GM12892 (cell line): ENCODE measurements at regions not wholly inside any gene's neighbourhood (a gene's known extent, or its start where the extent isn't known, plus 50 kb on each side); places are given as distances from the start of the nearest gene placed in this dataset.

Source experiments
- DNase-seq: peaks from one replicate; pipeline ENCODE4 v3.0.0; 2011; ENCODE audit not compliant: insufficient read length
- FAIRE-seq: peaks from 2 replicates; lab custom pipeline; 2011; peaks lifted over from hg19 to GRCh38; lab: Jason Lieb, UNC
- POLR2A ChIP-seq: IDR thresholded peaks from 2 replicates; pipeline ENCODE4 v1.6.1; 2011; ENCODE audit warnings: low read depth, low read length, control low read depth
- POLR2AphosphoS5 ChIP-seq: IDR thresholded peaks from 2 replicates; pipeline ENCODE4 v1.6.1; 2011; ENCODE audit warnings: low read depth, low read length, control low read depth
- TAF1 ChIP-seq: IDR thresholded peaks from 2 replicates; pipeline ENCODE4 v1.6.1; 2011; ENCODE audit warnings: low read depth, mild to moderate bottlenecking, control low read depth, low read length, borderline replicate concordance

GRCh38 chr21:32886339-32886738 lies 114.8 kb upstream of the PAXBP1 start:
- no peak for DNase-seq
- FAIRE-seq = no peak
- TF ChIP-seq POLR2AphosphoS5 (no peak), POLR2A (no peak), TAF1 (no peak)

- TF ChIP-seq TAF1 (no peak), POLR2A (no peak), POLR2AphosphoS5 (no peak)
- FAIRE-seq (no peak), DNase-seq (no peak)
Observed at GRCh38 chr21:32887026-32887425, 115.5 kb upstream of the PAXBP1 start.

GRCh38 chr21:32888971-32889370 lies 117.4 kb upstream of the PAXBP1 start:
- TF ChIP-seq POLR2A (no peak), POLR2AphosphoS5 (no peak), TAF1 (no peak)
- DNase-seq (no peak), FAIRE-seq (no peak)

- TF ChIP-seq POLR2A (no peak), TAF1 (no peak), POLR2AphosphoS5 (no peak)
- FAIRE-seq (no peak), DNase-seq (no peak)
Observed at GRCh38 chr21:32889596-32889995, 118.0 kb upstream of the PAXBP1 start.

- TF ChIP-seq TAF1 = no peak
- no peak for TF ChIP-seq POLR2AphosphoS5
- TF ChIP-seq POLR2A = no peak
- no peak for FAIRE-seq
- DNase-seq = no peak
Observed at GRCh38 chr21:32894321-32894720, 122.8 kb upstream of the PAXBP1 start.

- DNase-seq (no peak), FAIRE-seq (no peak)
- no peak for TF ChIP-seq POLR2AphosphoS5
- TF ChIP-seq POLR2A = no peak
- TF ChIP-seq TAF1 = no peak
Observed at GRCh38 chr21:32900814-32901213, 124.9 kb upstream of the OLIG2 start.

GRCh38 chr21:32907521-32907920 lies 118.2 kb upstream of the OLIG2 start:
- no peak for FAIRE-seq
- TF ChIP-seq POLR2AphosphoS5 (no peak), POLR2A (no peak), TAF1 (no peak)
- no peak for DNase-seq

GRCh38 chr21:32908534-32908933 lies 117.2 kb upstream of the OLIG2 start:
- DNase-seq = no peak
- FAIRE-seq = no peak
- TF ChIP-seq POLR2A (no peak), TAF1 (no peak), POLR2AphosphoS5 (no peak)

- DNase-seq = no peak
- FAIRE-seq = peak; percentile 65
- TF ChIP-seq POLR2AphosphoS5 (no peak), TAF1 (no peak), POLR2A (no peak)
Observed at GRCh38 chr21:32909393-32909792, 116.3 kb upstream of the OLIG2 start.

GRCh38 chr21:32914424-32915039 lies 111.2 kb upstream of the OLIG2 start:
- FAIRE-seq (no peak), DNase-seq (no peak)
- no peak for TF ChIP-seq TAF1
- no peak for TF ChIP-seq POLR2AphosphoS5
- TF ChIP-seq POLR2A = no peak

- no peak for FAIRE-seq
- DNase-seq = no peak
- no peak for TF ChIP-seq TAF1
- no peak for TF ChIP-seq POLR2A
- no peak for TF ChIP-seq POLR2AphosphoS5
Observed at GRCh38 chr21:32915099-32915498, 110.6 kb upstream of the OLIG2 start.

- FAIRE-seq (no peak), DNase-seq (no peak)
- no peak for TF ChIP-seq TAF1
- no peak for TF ChIP-seq POLR2AphosphoS5
- TF ChIP-seq POLR2A = no peak
Observed at GRCh38 chr21:32916088-32916487, 109.6 kb upstream of the OLIG2 start.

- TF ChIP-seq TAF1 (no peak), POLR2AphosphoS5 (no peak)
- FAIRE-seq = no peak
Observed at GRCh38 chr21:32916522-32917099, 109.1 kb upstream of the OLIG2 start.

More at GRCh38 chr21:32916522-32917099, 109.1 kb upstream of the OLIG2 start:
- no peak for DNase-seq
